ENCODE measurements at regions not wholly inside any gene's neighbourhood (a gene's known extent, or its start where the extent isn't known, plus 50 kb on each side); places are given as distances from the start of the nearest gene placed in this dataset.

DNA sequence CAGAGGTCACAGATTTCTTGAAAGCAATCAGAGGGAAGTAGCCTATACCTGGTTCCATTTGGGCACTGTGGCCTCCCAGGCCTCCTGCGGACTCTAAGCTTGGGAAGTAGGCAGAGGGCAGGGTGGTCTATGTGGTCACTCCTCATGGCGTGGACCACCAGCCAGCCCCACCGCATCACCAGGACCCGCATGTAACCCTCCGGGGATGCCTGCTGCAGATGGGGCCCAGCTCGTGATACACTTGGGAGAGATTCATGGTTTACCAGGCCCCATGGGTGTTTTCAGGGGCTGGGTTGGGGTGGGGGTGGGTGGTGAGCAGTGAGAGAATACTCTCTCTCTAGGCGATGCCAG, 123.7 kb downstream of the ASB7 start:
- no peaks in the 10 kb centered on the region for H4K20me1 ChIP-seq (ENCODE audit: control insufficient read depth, insufficient read depth)
- ChIA-PET POLR2A (no interaction called here), SMC1A (ENCODE audit: uncharacterized antibody, unreplicated experiment) (no interaction called here), CTCF (no interaction called here), RAD21 (ENCODE audit: unreplicated experiment) (no interaction called here)
- H3K4me1 ChIP-seq (ENCODE audit: control insufficient read depth, insufficient read depth, low read length) = no peaks in the 10 kb centered on the region
- TF ChIP-seq TCF7 (IDR thresholded peaks at IDR 0.05; ENCODE audit: borderline replicate concordance) (no peak), ETV6 (conservative IDR thresholded peaks at IDR 0.05 in 1 of 2, IDR thresholded peaks at IDR 0.05 in 1 of 2; ENCODE audit: borderline replicate concordance in 1 of 2, low read depth in 1 of 2) (no peak), POLR2AphosphoS5 (IDR thresholded peaks at IDR 0.05; ENCODE audit: low read length) (no peak), HCFC1 (IDR thresholded peaks at IDR 0.05; ENCODE audit: low read length) (no peak), HDGF (IDR thresholded peaks at IDR 0.05) (no peak), EGR1 (IDR thresholded peaks at IDR 0.05; ENCODE audit: borderline replicate concordance in 1 of 2, low read depth in 2 of 2, low read length in 2 of 2) (no peak), RELA (IDR thresholded peaks at IDR 0.05; ENCODE audit: borderline replicate concordance, partially characterized antibody) (no peak), PAX5 (IDR thresholded peaks at IDR 0.05; ENCODE audit: borderline replicate concordance, low read depth, low read length) (no peak), FOXM1 (IDR thresholded peaks at IDR 0.05; ENCODE audit: low read depth, low read length) (no peak), IRF4 (IDR thresholded peaks at IDR 0.05; ENCODE audit: low read depth, low read length) (no peak), CBX3 (IDR thresholded peaks at IDR 0.05; ENCODE audit: borderline replicate concordance, low read depth) (no peak)
- TF ChIP-seq, protein P1, sequence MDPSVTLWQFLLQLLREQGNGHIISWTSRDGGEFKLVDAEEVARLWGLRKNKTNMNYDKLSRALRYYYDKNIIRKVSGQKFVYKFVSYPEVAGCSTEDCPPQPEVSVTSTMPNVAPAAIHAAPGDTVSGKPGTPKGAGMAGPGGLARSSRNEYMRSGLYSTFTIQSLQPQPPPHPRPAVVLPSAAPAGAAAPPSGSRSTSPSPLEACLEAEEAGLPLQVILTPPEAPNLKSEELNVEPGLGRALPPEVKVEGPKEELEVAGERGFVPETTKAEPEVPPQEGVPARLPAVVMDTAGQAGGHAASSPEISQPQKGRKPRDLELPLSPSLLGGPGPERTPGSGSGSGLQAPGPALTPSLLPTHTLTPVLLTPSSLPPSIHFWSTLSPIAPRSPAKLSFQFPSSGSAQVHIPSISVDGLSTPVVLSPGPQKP (IDR thresholded peaks at IDR 0.05; ENCODE audit: low read depth, low read length) = no peak
- TF ChIP-seq, protein P2, sequence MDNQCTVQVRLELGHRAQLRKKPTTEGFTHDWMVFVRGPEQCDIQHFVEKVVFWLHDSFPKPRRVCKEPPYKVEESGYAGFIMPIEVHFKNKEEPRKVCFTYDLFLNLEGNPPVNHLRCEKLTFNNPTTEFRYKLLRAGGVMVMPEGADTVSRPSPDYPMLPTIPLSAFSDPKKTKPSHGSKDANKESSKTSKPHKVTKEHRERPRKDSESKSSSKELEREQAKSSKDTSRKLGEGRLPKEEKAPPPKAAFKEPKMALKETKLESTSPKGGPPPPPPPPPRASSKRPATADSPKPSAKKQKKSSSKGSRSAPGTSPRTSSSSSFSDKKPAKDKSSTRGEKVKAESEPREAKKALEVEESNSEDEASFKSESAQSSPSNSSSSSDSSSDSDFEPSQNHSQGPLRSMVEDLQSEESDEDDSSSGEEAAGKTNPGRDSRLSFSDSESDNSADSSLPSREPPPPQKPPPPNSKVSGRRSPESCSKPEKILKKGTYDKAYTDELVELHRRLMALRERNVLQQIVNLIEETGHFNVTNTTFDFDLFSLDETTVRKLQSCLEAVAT (IDR thresholded peaks at IDR 0.05) = no peak
- TF ChIP-seq, protein P3, sequence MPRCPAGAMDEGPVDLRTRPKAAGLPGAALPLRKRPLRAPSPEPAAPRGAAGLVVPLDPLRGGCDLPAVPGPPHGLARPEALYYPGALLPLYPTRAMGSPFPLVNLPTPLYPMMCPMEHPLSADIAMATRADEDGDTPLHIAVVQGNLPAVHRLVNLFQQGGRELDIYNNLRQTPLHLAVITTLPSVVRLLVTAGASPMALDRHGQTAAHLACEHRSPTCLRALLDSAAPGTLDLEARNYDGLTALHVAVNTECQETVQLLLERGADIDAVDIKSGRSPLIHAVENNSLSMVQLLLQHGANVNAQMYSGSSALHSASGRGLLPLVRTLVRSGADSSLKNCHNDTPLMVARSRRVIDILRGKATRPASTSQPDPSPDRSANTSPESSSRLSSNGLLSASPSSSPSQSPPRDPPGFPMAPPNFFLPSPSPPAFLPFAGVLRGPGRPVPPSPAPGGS (IDR thresholded peaks at IDR 0.05; ENCODE audit: borderline replicate concordance, insufficient read depth, low read depth, low read length, poor library complexity, severe bottlenecking) = no peak
- TF ChIP-seq, protein P4, sequence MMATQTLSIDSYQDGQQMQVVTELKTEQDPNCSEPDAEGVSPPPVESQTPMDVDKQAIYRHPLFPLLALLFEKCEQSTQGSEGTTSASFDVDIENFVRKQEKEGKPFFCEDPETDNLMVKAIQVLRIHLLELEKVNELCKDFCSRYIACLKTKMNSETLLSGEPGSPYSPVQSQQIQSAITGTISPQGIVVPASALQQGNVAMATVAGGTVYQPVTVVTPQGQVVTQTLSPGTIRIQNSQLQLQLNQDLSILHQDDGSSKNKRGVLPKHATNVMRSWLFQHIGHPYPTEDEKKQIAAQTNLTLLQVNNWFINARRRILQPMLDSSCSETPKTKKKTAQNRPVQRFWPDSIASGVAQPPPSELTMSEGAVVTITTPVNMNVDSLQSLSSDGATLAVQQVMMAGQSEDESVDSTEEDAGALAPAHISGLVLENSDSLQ (IDR thresholded peaks at IDR 0.05) = no peak
- intact Hi-C loops (cut with micrococcal nuclease; ENCODE audit: unreplicated experiment) (no loop called here), in situ Hi-C loops (cut with MboI) (no loop called here)
- no peaks in the 10 kb centered on the region for H3K9me3 ChIP-seq (replicated peaks; ENCODE audit: control insufficient read depth, insufficient read depth, low read length)
- no peaks in the 10 kb centered on the region for H3K79me2 ChIP-seq (ENCODE audit: control insufficient read depth, insufficient read depth, low read length)
- H3K9ac ChIP-seq (ENCODE audit: control insufficient read depth, insufficient read depth, low read length) = no peak overlapping the region
- no peak for DNase-seq (ENCODE audit: low read depth, low spot score)
- no peak overlapping the region for H3K27ac ChIP-seq (ENCODE audit: control insufficient read depth, insufficient read depth)
- 17% methylated on average over 7 of the region's 7 CpGs for WGBS (ENCODE audit: insufficient coverage, insufficient replicate concordance, low lambda C conversion rate, missing lambda C conversion rate)
- H3K4me3 ChIP-seq = no peak overlapping the region
- peaks cover 0 to 4% of the 10 kb centered on the region in 2 experiments; a peak in 2 of 4 replicates for H3K27me3 ChIP-seq (replicated peaks in 1 of 2; ENCODE audit: control insufficient read depth in 2 of 2, insufficient read depth in 2 of 2, low read length in 1 of 2)
- no peaks in the 10 kb centered on the region for H3K36me3 ChIP-seq (ENCODE audit: control insufficient read depth in 2 of 2, insufficient read depth in 2 of 2, low read length in 1 of 2)
- no peak for FAIRE-seq
- H2AFZ ChIP-seq (ENCODE audit: control insufficient read depth, low read depth, low read length) = no peak overlapping the region
- no TSS peak for BruUV-seq (replicated peaks)
- H3K4me2 ChIP-seq (ENCODE audit: control insufficient read depth, insufficient read depth) = no peak overlapping the region
- no peak for ATAC-seq

Measured in GM12878 (cell line).